ENCODE measurements at regions not wholly inside any gene's neighbourhood (a gene's known extent, or its start where the extent isn't known, plus 50 kb on each side); places are given as distances from the start of the nearest gene placed in this dataset.
A peak's percentile ranks its signal among the peaks of the same experiment; 100 is the strongest.

GRCh38 chr2:151078889-151079288, 182.8 kb downstream of the RBM43 start:
- Histone ChIP-seq H3K27me3 (ENCODE audit: control insufficient read depth in 4 of 4, insufficient read depth in 4 of 4, low read length in 3 of 4) (no peaks in the 10 kb centered on the region), H3K27ac (ENCODE audit: low read depth in 1 of 2, low read length in 2 of 2) (no peak overlapping the region), H3K4me3 (ENCODE audit: low read depth in 1 of 3, low read length in 3 of 3) (no peak overlapping the region), H3K9me3 (ENCODE audit: control insufficient read depth in 4 of 4, low read length in 3 of 4) (peaks cover 0 to 8% (median under 1%) of the 10 kb centered on the region in 4 donors), H3K9ac (ENCODE audit: low read depth in 1 of 2, low read length in 2 of 2) (no peak overlapping the region), H3K4me1 (ENCODE audit: control insufficient read depth in 4 of 4, insufficient read depth in 4 of 4, low read length in 3 of 4) (no peaks in the 10 kb centered on the region), H3K36me3 (ENCODE audit: control insufficient read depth in 4 of 4, insufficient read depth in 3 of 4, low read depth in 1 of 4, low read length in 3 of 4) (no peaks in the 10 kb centered on the region)
- TF ChIP-seq ATF3 (IDR thresholded peaks at IDR 0.05) = no peak
- no peak for TF ChIP-seq TAF1 (conservative IDR thresholded peaks at IDR 0.05)
- TF ChIP-seq SP1 (IDR thresholded peaks at IDR 0.05) = no peak
- TF ChIP-seq HNF4A (conservative IDR thresholded peaks at IDR 0.05) = no peak
- no peak for TF ChIP-seq GABPA (IDR thresholded peaks at IDR 0.05 in 1 of 2, conservative IDR thresholded peaks at IDR 0.05 in 1 of 2)
- TF ChIP-seq HNF4G (IDR thresholded peaks at IDR 0.05) = no peak
- no peak for TF ChIP-seq REST (IDR thresholded peaks at IDR 0.05)
- DNase-seq (ENCODE audit: low spot score) = no peak

GRCh38 chr2:151071906-151072305, 189.8 kb downstream of the RBM43 start:
- WGBS = 64% methylated on average over 1 of the region's 1 CpG
- peaks cover 0 to 8% (median under 1%) of the 10 kb centered on the region in 4 donors for H3K9me3 ChIP-seq (ENCODE audit: control insufficient read depth in 4 of 4, low read length in 3 of 4)
- no peak for DNase-seq (ENCODE audit: low spot score)
- H3K27me3 ChIP-seq (ENCODE audit: control insufficient read depth in 4 of 4, insufficient read depth in 4 of 4, low read length in 3 of 4) = peaks cover 0 to 3% (median 0%) of the 10 kb centered on the region in 4 donors
- no peak overlapping the region for H3K4me3 ChIP-seq (ENCODE audit: low read depth in 1 of 3, low read length in 3 of 3)
- TF ChIP-seq CTCF (IDR thresholded peaks at IDR 0.05; ENCODE audit: low read depth, low read length, missing input control) = no peak
- no peak for TF ChIP-seq JUND (IDR thresholded peaks at IDR 0.05)
- no peak for TF ChIP-seq SP1 (IDR thresholded peaks at IDR 0.05)
- TF ChIP-seq GABPA (IDR thresholded peaks at IDR 0.05 in 1 of 2, conservative IDR thresholded peaks at IDR 0.05 in 1 of 2) = no peak
- no peaks in the 10 kb centered on the region for H3K36me3 ChIP-seq (ENCODE audit: control insufficient read depth in 4 of 4, insufficient read depth in 3 of 4, low read depth in 1 of 4, low read length in 3 of 4)
- no peak overlapping the region for H3K27ac ChIP-seq (ENCODE audit: low read depth in 1 of 2, low read length in 2 of 2)
- H3K9ac ChIP-seq (ENCODE audit: low read depth in 1 of 2, low read length in 2 of 2) = no peak overlapping the region
- no peaks in the 10 kb centered on the region for H3K4me1 ChIP-seq (ENCODE audit: control insufficient read depth in 4 of 4, insufficient read depth in 4 of 4, low read length in 3 of 4)

GRCh38 chr2:151071382-151071781, 190.3 kb downstream of the RBM43 start:
- Histone ChIP-seq H3K27me3 (ENCODE audit: control insufficient read depth in 4 of 4, insufficient read depth in 4 of 4, low read length in 3 of 4) (peaks cover 0 to 3% (median 0%) of the 10 kb centered on the region in 4 donors), H3K9ac (ENCODE audit: low read depth in 1 of 2, low read length in 2 of 2) (no peak overlapping the region), H3K9me3 (ENCODE audit: control insufficient read depth in 4 of 4, low read length in 3 of 4) (peaks cover 0 to 8% (median under 1%) of the 10 kb centered on the region in 4 donors), H3K4me3 (ENCODE audit: low read depth in 1 of 3, low read length in 3 of 3) (no peak overlapping the region), H3K36me3 (ENCODE audit: control insufficient read depth in 4 of 4, insufficient read depth in 3 of 4, low read depth in 1 of 4, low read length in 3 of 4) (no peaks in the 10 kb centered on the region), H3K27ac (ENCODE audit: low read depth in 1 of 2, low read length in 2 of 2) (no peak overlapping the region), H3K4me1 (ENCODE audit: control insufficient read depth in 4 of 4, insufficient read depth in 4 of 4, low read length in 3 of 4) (no peaks in the 10 kb centered on the region)
- WGBS = 39% methylated on average over 2 of the region's 2 CpGs
- TF ChIP-seq RAD21 (IDR thresholded peaks at IDR 0.05) (peak; percentile 63 to 70), CTCF (IDR thresholded peaks at IDR 0.05; ENCODE audit: low read depth, low read length, missing input control) (peak; percentile 22), YY1 (IDR thresholded peaks at IDR 0.05) (no peak)
- no peak for DNase-seq (ENCODE audit: low spot score)

Data from liver (tissue), 8 donors.